HepG2 (cell line): ENCODE measurements at regions not wholly inside any gene's neighbourhood (a gene's known extent, or its start where the extent isn't known, plus 50 kb on each side); places are given as distances from the start of the nearest gene placed in this dataset.

Source experiments
- ATAC-seq: fragments of 200-7000 bp; cut with Tn5 transposase; 3 replicates; pipeline ENCODE4 v1.9.1; 2020; ENCODE audit warnings: mild to moderate bottlenecking, moderate library complexity
- BruUV-seq: library from RNA; stranded (reverse); fragments of 400-500 nt; replicated peaks from 2 replicates; lab custom pipeline; 2021; lab: Mats Ljungman, UMichigan
- CTCF ChIA-PET: fragments of 300-600 bp; formaldehyde crosslinking; extraction: SDS; loops from one replicate; lab custom pipeline; 2021; ENCODE audit warnings: low total read pairs, inconsistent platforms, low intra/inter-chr PET ratio; lab: Yijun Ruan, JAX
- POLR2A ChIA-PET: fragments of 350-600 bp; sonication (Branson Sonifier 250); formaldehyde crosslinking; loops from one replicate; lab custom pipeline; 2020; ENCODE audit warnings: antibody characterized with exemption, inconsistent platforms; lab: Yijun Ruan, JAX
- DNase-seq: peaks from one replicate; pipeline ENCODE4 v3.0.0-alpha.2; 2015; ENCODE audit warnings: low spot score
- FAIRE-seq: peaks from 3 replicates; lab custom pipeline; 2011; peaks lifted over from hg19 to GRCh38; lab: Jason Lieb, UNC
- H2AFZ ChIP-seq: one replicate; pipeline ENCODE4 v1.6.1; 2011; ENCODE audit warnings: low read length, inconsistent platforms
- H3K27ac ChIP-seq: fragments of 300-600 bp; 3 replicates; pipeline ENCODE4 v1.8.0; 2011; ENCODE audit warnings: mixed run types, mild to moderate bottlenecking, mixed read lengths, low read length, inconsistent platforms; ENCODE audit not compliant: insufficient read depth; ENCODE audit errors: extremely low read length
- H3K27me3 ChIP-seq, 2 experiments: fragments of 200-600 bp in 1 of 2; 2 replicates in 1 of 2; 3 replicates in 1 of 2; pipeline versions ENCODE4 v1.6.0 to v1.8.0; 2011; ENCODE audit warnings: low read length in 2 of 2, mild to moderate bottlenecking in 2 of 2, moderate library complexity in 2 of 2, inconsistent platforms in 1 of 2; ENCODE audit not compliant: insufficient read depth in 2 of 2, control insufficient read depth in 1 of 2
- H3K36me3 ChIP-seq, 2 experiments: fragments of 200-600 bp in 1 of 2; replicated peaks in 1 of 2; 2 replicates in 1 of 2; 3 replicates in 1 of 2; pipeline versions ENCODE4 v1.5.1 to v1.8.0; 2011; ENCODE audit warnings: low read length in 2 of 2, inconsistent platforms in 1 of 2; ENCODE audit not compliant: insufficient read depth in 2 of 2, control insufficient read depth in 1 of 2
- H3K4me1 ChIP-seq: 2 replicates; pipeline ENCODE4 v1.5.1; 2012; ENCODE audit warnings: low read length, inconsistent platforms; ENCODE audit not compliant: insufficient read depth
- H3K4me2 ChIP-seq: 2 replicates; pipeline ENCODE4 v1.6.0; 2011; ENCODE audit warnings: low read depth, low read length, inconsistent platforms
- H3K4me3 ChIP-seq, 3 experiments: fragments of 200-600 bp in 1 of 3; sonication (generic), shearing (Covaris generic) in 1 of 3; replicated peaks in 1 of 3; 2 replicates each; pipeline ENCODE4 v1.5.1; 2011 to 2016; ENCODE audit warnings: low read length in 3 of 3, inconsistent platforms in 2 of 3, low read depth in 2 of 3, mild to moderate bottlenecking in 2 of 3, control low read depth in 1 of 3, mixed read lengths in 1 of 3; ENCODE audit not compliant: insufficient read depth in 1 of 3
- H3K79me2 ChIP-seq: one replicate; pipeline ENCODE4 v1.6.1; 2011; ENCODE audit warnings: low read length, inconsistent platforms; ENCODE audit not compliant: insufficient read depth
- H3K9ac ChIP-seq: 2 replicates; pipeline ENCODE4 v1.6.0; 2011; ENCODE audit warnings: mild to moderate bottlenecking, low read depth, low read length, inconsistent platforms; ENCODE audit not compliant: insufficient read depth
- H3K9me3 ChIP-seq: 2 replicates; pipeline ENCODE4 v1.5.1; 2012; ENCODE audit warnings: mild to moderate bottlenecking, low read length
- H4K20me1 ChIP-seq: 2 replicates; pipeline ENCODE4 v1.6.0; 2011; ENCODE audit warnings: inconsistent platforms, mild to moderate bottlenecking, low read length, moderate library complexity; ENCODE audit not compliant: insufficient read depth
- ADNP ChIP-seq: sonication (generic); formaldehyde crosslinking; IDR thresholded peaks from 2 replicates; pipeline ENCODE4 v1.4.0; 2020; ENCODE audit warnings: missing genetic modification reagents
- CREM ChIP-seq, 2 experiments: sonication (generic) in 1 of 2; formaldehyde crosslinking in 1 of 2; IDR thresholded peaks; 2 replicates each; pipeline versions ENCODE4 v1.4.0 to v1.6.1; 2016 to 2020; ENCODE audit warnings: antibody characterized with exemption in 1 of 2, mild to moderate bottlenecking in 1 of 2, missing genetic modification reagents in 1 of 2
- ELF3 ChIP-seq: IDR thresholded peaks from 2 replicates; pipeline ENCODE4 v1.6.1; 2016; ENCODE audit warnings: missing genetic modification reagents, missing compliant biosample characterization
- FIP1L1 ChIP-seq: fragments of 200-400 bp; formaldehyde crosslinking; IDR thresholded peaks from 2 replicates; pipeline ENCODE4 v1.6.1; 2018; ENCODE audit warnings: low read depth, mild to moderate bottlenecking, low read length, moderate library complexity, borderline replicate concordance; ENCODE audit not compliant: insufficient read depth
- MIER2 ChIP-seq: IDR thresholded peaks from 2 replicates; pipeline ENCODE4 v1.6.1; 2016; ENCODE audit warnings: missing biosample characterization, missing genetic modification reagents
- MZF1 ChIP-seq: sonication (generic); formaldehyde crosslinking; IDR thresholded peaks from 2 replicates; pipeline ENCODE4 v1.8.1; 2023; ENCODE audit warnings: mild to moderate bottlenecking, missing genetic modification reagents, borderline replicate concordance
- NCOA2 ChIP-seq: sonication (generic); formaldehyde crosslinking; IDR thresholded peaks from 2 replicates; pipeline ENCODE4 v1.8.0; 2022; ENCODE audit warnings: inconsistent platforms
- NFE2L1 ChIP-seq: sonication (generic); formaldehyde crosslinking; IDR thresholded peaks from 2 replicates; pipeline ENCODE4 v1.4.0; 2020; ENCODE audit warnings: missing genetic modification reagents, mild to moderate bottlenecking, borderline replicate concordance
- SMAD9 ChIP-seq: sonication (generic); formaldehyde crosslinking; IDR thresholded peaks from 2 replicates; pipeline ENCODE4 v1.5.1; 2020; ENCODE audit warnings: mild to moderate bottlenecking, missing genetic modification reagents
- TBX2 ChIP-seq: sonication (generic); formaldehyde crosslinking; IDR thresholded peaks from 2 replicates; pipeline ENCODE4 v1.5.0; 2020; ENCODE audit warnings: missing genetic modification reagents, mild to moderate bottlenecking, borderline replicate concordance
- TOPORS ChIP-seq: sonication (generic); formaldehyde crosslinking; IDR thresholded peaks from 2 replicates; pipeline ENCODE4 v1.8.0; 2023; ENCODE audit warnings: mild to moderate bottlenecking, missing genetic modification reagents
- ZNF781 ChIP-seq: sonication (generic); formaldehyde crosslinking; IDR thresholded peaks from 2 replicates; pipeline ENCODE4 v1.5.1; 2020; ENCODE audit warnings: borderline replicate concordance, mild to moderate bottlenecking, missing genetic modification reagents; ENCODE audit errors: not compliant biosample characterization
- ZNF883 ChIP-seq: sonication (generic); formaldehyde crosslinking; IDR thresholded peaks from 2 replicates; pipeline ENCODE4 v1.5.1; 2020; ENCODE audit warnings: mild to moderate bottlenecking, missing genetic modification reagents; ENCODE audit errors: not compliant biosample characterization
- WGBS: methylation state at CpG from one replicate; pipeline ENCODE4 v1.1.6; 2017; ENCODE audit warnings: low lambda C conversion rate; 5-methylcytosine and 5-hydroxymethylcytosine counted together
- in situ Hi-C: cut with HindIII; loops from 2 replicates; pipeline ENCODE4 v1.10.0; 2017; ENCODE audit warnings: low pct_unique_long_range_greater_than_20kb; ENCODE audit not compliant: extremely low pct_ligation_motif_present
- intact Hi-C: fragments of 100-400 bp; cut with micrococcal nuclease; formaldehyde crosslinking; loops from one replicate; pipeline ENCODE4 v1.10.0; 2022; ENCODE audit not compliant: unreplicated experiment
- TF ChIP-seq, protein P1 (sequence below): sonication (generic); formaldehyde crosslinking; IDR thresholded peaks from 2 replicates; pipeline ENCODE4 v1.4.0; 2020; ENCODE audit warnings: missing genetic modification reagents, borderline replicate concordance
- TF ChIP-seq, protein P2 (sequence below): sonication (generic); formaldehyde crosslinking; conservative IDR thresholded peaks from 2 replicates; pipeline ENCODE4 v1.4.0; 2020; ENCODE audit warnings: missing genetic modification reagents
- TF ChIP-seq, protein P3 (sequence below): IDR thresholded peaks from 2 replicates; pipeline ENCODE4 v1.6.1; 2012; ENCODE audit warnings: low read length, improper control_type of control experiment

DNA sequence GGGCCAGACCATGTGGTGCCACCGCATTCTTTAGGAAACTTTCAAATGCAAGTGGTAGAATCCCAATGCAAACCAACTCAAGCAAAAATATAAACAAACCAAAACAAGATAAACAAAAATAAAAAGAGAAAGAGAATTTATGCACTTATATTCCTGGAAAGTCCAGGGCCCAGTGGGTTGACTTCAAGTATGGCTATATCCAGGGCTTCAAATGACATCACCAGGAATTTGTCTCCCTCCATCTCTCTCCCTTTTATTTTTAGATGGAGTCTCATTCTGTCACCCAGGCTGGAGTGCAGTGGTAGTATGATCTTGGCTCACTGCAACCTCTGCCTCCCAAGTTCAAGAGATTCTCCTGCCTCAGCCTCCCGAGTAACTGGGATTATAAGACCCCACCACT is 56.1 kb upstream of the PNRC1 start:
- Histone ChIP-seq H3K36me3 (no peaks in the 10 kb centered on the region), H4K20me1 (no peaks in the 10 kb centered on the region), H2AFZ (no peak overlapping the region), H3K4me2 (no peak overlapping the region), H3K4me3 (no peak overlapping the region), H3K9me3 (no peaks in the 10 kb centered on the region), H3K4me1 (peaks cover 7% of the 10 kb centered on the region; the same call in 1 of the 2 replicates), H3K9ac (no peak overlapping the region), H3K79me2 (no peaks in the 10 kb centered on the region), H3K27ac (no peak overlapping the region), H3K27me3 (no peaks in the 10 kb centered on the region)
- 35% methylated on average over 2 of the region's 2 CpGs for WGBS
- TF ChIP-seq ZNF781 (CRISPR knock-in tag), result no peak
- TF ChIP-seq NFE2L1 (CRISPR knock-in tag), result no peak
- TF ChIP-seq ELF3, result no peak
- no peak for TF ChIP-seq CREM (IDR thresholded peaks at IDR 0.05)
- no peak for TF ChIP-seq CREM (CRISPR knock-in tag; IDR thresholded peaks at IDR 0.05)
- TF ChIP-seq FIP1L1, result no peak
- TF ChIP-seq MIER2 (CRISPR knock-in tag), result no peak
- no peak for TF ChIP-seq TBX2 (CRISPR knock-in tag)
- TF ChIP-seq ZNF883 (CRISPR knock-in tag), result no peak
- TF ChIP-seq, protein P1, sequence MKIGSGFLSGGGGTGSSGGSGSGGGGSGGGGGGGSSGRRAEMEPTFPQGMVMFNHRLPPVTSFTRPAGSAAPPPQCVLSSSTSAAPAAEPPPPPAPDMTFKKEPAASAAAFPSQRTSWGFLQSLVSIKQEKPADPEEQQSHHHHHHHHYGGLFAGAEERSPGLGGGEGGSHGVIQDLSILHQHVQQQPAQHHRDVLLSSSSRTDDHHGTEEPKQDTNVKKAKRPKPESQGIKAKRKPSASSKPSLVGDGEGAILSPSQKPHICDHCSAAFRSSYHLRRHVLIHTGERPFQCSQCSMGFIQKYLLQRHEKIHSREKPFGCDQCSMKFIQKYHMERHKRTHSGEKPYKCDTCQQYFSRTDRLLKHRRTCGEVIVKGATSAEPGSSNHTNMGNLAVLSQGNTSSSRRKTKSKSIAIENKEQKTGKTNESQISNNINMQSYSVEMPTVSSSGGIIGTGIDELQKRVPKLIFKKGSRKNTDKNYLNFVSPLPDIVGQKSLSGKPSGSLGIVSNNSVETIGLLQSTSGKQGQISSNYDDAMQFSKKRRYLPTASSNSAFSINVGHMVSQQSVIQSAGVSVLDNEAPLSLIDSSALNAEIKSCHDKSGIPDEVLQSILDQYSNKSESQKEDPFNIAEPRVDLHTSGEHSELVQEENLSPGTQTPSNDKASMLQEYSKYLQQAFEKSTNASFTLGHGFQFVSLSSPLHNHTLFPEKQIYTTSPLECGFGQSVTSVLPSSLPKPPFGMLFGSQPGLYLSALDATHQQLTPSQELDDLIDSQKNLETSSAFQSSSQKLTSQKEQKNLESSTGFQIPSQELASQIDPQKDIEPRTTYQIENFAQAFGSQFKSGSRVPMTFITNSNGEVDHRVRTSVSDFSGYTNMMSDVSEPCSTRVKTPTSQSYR (CRISPR knock-in tag), result no peak
- no peak for TF ChIP-seq ADNP (CRISPR knock-in tag)
- TF ChIP-seq, protein P2, sequence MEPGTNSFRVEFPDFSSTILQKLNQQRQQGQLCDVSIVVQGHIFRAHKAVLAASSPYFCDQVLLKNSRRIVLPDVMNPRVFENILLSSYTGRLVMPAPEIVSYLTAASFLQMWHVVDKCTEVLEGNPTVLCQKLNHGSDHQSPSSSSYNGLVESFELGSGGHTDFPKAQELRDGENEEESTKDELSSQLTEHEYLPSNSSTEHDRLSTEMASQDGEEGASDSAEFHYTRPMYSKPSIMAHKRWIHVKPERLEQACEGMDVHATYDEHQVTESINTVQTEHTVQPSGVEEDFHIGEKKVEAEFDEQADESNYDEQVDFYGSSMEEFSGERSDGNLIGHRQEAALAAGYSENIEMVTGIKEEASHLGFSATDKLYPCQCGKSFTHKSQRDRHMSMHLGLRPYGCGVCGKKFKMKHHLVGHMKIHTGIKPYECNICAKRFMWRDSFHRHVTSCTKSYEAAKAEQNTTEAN (CRISPR knock-in tag), result no peak
- no peak for TF ChIP-seq MZF1
- no peak for TF ChIP-seq SMAD9
- TF ChIP-seq NCOA2 (CRISPR knock-in tag), result no peak
- TF ChIP-seq, protein P3, sequence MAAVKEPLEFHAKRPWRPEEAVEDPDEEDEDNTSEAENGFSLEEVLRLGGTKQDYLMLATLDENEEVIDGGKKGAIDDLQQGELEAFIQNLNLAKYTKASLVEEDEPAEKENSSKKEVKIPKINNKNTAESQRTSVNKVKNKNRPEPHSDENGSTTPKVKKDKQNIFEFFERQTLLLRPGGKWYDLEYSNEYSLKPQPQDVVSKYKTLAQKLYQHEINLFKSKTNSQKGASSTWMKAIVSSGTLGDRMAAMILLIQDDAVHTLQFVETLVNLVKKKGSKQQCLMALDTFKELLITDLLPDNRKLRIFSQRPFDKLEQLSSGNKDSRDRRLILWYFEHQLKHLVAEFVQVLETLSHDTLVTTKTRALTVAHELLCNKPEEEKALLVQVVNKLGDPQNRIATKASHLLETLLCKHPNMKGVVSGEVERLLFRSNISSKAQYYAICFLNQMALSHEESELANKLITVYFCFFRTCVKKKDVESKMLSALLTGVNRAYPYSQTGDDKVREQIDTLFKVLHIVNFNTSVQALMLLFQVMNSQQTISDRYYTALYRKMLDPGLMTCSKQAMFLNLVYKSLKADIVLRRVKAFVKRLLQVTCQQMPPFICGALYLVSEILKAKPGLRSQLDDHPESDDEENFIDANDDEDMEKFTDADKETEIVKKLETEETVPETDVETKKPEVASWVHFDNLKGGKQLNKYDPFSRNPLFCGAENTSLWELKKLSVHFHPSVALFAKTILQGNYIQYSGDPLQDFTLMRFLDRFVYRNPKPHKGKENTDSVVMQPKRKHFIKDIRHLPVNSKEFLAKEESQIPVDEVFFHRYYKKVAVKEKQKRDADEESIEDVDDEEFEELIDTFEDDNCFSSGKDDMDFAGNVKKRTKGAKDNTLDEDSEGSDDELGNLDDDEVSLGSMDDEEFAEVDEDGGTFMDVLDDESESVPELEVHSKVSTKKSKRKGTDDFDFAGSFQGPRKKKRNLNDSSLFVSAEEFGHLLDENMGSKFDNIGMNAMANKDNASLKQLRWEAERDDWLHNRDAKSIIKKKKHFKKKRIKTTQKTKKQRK, result no peak
- no peak for TF ChIP-seq TOPORS
- POLR2A ChIA-PET, result no interaction called here
- in situ Hi-C loops (no loop called here), intact Hi-C loops (no loop called here)
- no TSS peak for BruUV-seq
- FAIRE-seq, result no peak
- no peak for ATAC-seq
- CTCF ChIA-PET, result no interaction called here
- no peak for DNase-seq
